ENCODE measurements at regions not wholly inside any gene's neighbourhood (a gene's known extent, or its start where the extent isn't known, plus 50 kb on each side); places are given as distances from the start of the nearest gene placed in this dataset.

DNA sequence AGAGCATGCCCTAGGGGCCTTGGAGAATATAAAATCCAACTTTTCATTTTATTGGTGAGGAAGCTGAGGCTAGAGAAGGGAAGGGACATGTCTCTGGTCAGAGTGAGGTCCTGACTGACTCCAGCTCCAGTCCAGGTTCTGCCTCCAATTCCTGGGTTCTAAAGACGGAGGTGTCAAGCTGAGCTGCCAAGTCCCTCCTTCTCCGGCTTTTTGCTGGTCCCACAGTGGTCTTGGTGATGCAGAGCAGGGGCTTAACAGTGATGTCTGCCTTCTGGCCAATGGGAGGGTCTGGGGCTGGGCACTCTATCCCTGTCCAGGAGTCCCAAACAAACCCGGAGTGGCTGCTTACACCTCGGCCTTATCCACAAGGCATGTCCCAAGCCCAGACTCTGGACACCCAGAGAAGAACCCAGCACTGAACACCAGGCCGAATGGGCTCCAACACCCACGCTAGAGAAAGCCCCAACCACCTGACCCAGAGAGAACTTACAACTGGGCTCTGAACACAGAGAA, 104.8 kb downstream of the EBNA1BP2 start:
- TF ChIP-seq, protein P1, sequence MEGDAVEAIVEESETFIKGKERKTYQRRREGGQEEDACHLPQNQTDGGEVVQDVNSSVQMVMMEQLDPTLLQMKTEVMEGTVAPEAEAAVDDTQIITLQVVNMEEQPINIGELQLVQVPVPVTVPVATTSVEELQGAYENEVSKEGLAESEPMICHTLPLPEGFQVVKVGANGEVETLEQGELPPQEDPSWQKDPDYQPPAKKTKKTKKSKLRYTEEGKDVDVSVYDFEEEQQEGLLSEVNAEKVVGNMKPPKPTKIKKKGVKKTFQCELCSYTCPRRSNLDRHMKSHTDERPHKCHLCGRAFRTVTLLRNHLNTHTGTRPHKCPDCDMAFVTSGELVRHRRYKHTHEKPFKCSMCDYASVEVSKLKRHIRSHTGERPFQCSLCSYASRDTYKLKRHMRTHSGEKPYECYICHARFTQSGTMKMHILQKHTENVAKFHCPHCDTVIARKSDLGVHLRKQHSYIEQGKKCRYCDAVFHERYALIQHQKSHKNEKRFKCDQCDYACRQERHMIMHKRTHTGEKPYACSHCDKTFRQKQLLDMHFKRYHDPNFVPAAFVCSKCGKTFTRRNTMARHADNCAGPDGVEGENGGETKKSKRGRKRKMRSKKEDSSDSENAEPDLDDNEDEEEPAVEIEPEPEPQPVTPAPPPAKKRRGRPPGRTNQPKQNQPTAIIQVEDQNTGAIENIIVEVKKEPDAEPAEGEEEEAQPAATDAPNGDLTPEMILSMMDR (IDR thresholded peaks at IDR 0.05 in 4 of 5, conservative IDR thresholded peaks at IDR 0.05 in 1 of 5): no peak
- TF ChIP-seq POLR2A (IDR thresholded peaks at IDR 0.05): no peak

Data from gastrocnemius medialis (tissue), 4 donors.